ENCODE measurements at regions not wholly inside any gene's neighbourhood (a gene's known extent, or its start where the extent isn't known, plus 50 kb on each side); places are given as distances from the start of the nearest gene placed in this dataset.

DNA sequence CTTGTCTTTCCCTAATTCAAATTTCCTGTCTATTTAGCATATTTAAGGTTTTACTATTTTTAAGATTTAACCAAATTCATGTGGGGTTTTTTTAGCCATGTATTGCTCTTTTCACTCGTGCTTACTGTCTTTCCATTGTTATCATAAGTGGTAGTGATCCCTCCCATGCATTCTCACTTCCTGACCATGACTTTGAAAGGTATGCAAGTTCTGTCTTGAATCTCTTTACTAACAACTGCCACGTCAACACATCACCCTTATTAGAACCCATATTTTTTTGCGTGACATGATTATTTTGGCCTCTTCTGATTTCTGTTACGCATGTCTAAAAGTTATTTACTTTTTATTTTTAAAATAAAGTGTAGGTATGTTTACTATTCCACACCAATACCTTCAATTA, 94.7 kb upstream of the CDH6 start:
- TF ChIP-seq RAD21 (IDR thresholded peaks at IDR 0.05; ENCODE audit: low read depth) = no peak
- no peak for TF ChIP-seq NFIC (IDR thresholded peaks at IDR 0.05)
- TF ChIP-seq, protein P1, sequence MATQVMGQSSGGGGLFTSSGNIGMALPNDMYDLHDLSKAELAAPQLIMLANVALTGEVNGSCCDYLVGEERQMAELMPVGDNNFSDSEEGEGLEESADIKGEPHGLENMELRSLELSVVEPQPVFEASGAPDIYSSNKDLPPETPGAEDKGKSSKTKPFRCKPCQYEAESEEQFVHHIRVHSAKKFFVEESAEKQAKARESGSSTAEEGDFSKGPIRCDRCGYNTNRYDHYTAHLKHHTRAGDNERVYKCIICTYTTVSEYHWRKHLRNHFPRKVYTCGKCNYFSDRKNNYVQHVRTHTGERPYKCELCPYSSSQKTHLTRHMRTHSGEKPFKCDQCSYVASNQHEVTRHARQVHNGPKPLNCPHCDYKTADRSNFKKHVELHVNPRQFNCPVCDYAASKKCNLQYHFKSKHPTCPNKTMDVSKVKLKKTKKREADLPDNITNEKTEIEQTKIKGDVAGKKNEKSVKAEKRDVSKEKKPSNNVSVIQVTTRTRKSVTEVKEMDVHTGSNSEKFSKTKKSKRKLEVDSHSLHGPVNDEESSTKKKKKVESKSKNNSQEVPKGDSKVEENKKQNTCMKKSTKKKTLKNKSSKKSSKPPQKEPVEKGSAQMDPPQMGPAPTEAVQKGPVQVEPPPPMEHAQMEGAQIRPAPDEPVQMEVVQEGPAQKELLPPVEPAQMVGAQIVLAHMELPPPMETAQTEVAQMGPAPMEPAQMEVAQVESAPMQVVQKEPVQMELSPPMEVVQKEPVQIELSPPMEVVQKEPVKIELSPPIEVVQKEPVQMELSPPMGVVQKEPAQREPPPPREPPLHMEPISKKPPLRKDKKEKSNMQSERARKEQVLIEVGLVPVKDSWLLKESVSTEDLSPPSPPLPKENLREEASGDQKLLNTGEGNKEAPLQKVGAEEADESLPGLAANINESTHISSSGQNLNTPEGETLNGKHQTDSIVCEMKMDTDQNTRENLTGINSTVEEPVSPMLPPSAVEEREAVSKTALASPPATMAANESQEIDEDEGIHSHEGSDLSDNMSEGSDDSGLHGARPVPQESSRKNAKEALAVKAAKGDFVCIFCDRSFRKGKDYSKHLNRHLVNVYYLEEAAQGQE (IDR thresholded peaks at IDR 0.05; ENCODE audit: low read depth) = no peak
- TF ChIP-seq, protein P2, sequence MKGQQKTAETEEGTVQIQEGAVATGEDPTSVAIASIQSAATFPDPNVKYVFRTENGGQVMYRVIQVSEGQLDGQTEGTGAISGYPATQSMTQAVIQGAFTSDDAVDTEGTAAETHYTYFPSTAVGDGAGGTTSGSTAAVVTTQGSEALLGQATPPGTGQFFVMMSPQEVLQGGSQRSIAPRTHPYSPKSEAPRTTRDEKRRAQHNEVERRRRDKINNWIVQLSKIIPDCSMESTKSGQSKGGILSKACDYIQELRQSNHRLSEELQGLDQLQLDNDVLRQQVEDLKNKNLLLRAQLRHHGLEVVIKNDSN (IDR thresholded peaks at IDR 0.05) = no peak
- TF ChIP-seq EP300 (IDR thresholded peaks at IDR 0.05; ENCODE audit: borderline replicate concordance) = no peak
- TF ChIP-seq EGR1 (IDR thresholded peaks at IDR 0.05) = no peak
- TF ChIP-seq TEAD4 (IDR thresholded peaks at IDR 0.05) = no peak
- no peak for TF ChIP-seq TAF1 (IDR thresholded peaks at IDR 0.05; ENCODE audit: low read depth)
- TF ChIP-seq CEBPB (IDR thresholded peaks at IDR 0.05) = no peak
- TF ChIP-seq YY1 (IDR thresholded peaks at IDR 0.05; ENCODE audit: low read depth) = no peak
- TF ChIP-seq, protein P3, sequence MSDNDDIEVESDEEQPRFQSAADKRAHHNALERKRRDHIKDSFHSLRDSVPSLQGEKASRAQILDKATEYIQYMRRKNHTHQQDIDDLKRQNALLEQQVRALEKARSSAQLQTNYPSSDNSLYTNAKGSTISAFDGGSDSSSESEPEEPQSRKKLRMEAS (IDR thresholded peaks at IDR 0.05) = no peak
- no peak for TF ChIP-seq ZBTB7A (IDR thresholded peaks at IDR 0.05; ENCODE audit: low read depth)
- no peak for TF ChIP-seq CREB1 (IDR thresholded peaks at IDR 0.05; ENCODE audit: low read depth)
- TF ChIP-seq TCF12 (IDR thresholded peaks at IDR 0.05; ENCODE audit: low read depth) = no peak

Measured in Ishikawa (cell line).